ENCODE measurements at regions not wholly inside any gene's neighbourhood (a gene's known extent, or its start where the extent isn't known, plus 50 kb on each side); places are given as distances from the start of the nearest gene placed in this dataset.
"Not testable (repeated sequence)": the region's sequence is repeated elsewhere in the genome, so short reads cannot be mapped to it uniquely, and the experiment has no call there.

GRCh38 chr6:157727629-157728182, 95.3 kb upstream of the SNX9 start:
- Mint-ChIP-seq H3K27me3 (ENCODE audit: low read depth) (no peaks in the 10 kb centered on the region), H3K4me3 (no peak overlapping the region), H3K27ac (no peak overlapping the region), H3K9me3 (peaks cover 18% of the 10 kb centered on the region), H3K36me3 (ENCODE audit: low read depth) (peaks cover 3% of the 10 kb centered on the region), H3K4me1 (ENCODE audit: low read depth) (no peaks in the 10 kb centered on the region)
- intact Hi-C loops (cut with micrococcal nuclease) = no loop called here
- DNase-seq = no peak
- CTCF ChIA-PET = no interaction called here

DNA sequence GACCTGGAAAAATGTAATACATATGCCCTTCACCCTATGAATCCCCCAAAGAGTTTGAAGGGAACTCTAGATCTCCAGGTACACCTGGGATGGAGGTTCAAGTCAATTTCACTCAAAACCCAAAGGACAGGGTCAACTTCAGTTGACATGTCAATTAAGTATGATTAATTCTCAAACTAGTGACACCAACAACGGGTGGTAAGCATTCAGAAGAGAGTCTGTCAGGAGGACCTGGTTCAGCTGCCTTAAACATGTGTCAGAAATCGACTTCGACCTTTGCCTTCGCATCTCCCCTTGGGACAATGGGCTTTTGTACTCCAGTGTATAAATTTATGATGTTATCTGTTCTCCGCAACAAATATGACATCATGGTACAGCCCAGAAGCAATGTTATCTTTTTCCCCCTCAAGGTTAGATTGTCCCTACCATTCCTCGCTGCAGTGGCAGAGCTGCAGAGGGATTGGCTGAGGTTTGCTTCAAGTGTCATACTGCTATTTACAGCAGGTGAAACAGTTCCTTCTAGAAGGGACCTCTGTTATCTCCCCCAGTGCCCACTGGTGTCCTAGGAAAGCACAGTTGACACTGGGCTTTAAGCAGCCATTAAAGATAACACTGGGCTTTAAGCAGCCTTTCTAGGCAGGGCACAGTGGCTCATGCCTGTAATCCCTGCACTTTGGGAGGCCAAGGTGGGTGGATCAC, 94.7 kb upstream of the SNX9 start:
- intact Hi-C loops (cut with micrococcal nuclease) = no loop called here
- Mint-ChIP-seq H3K27ac (no peak overlapping the region), H3K9me3 (peaks cover 18% of the 10 kb centered on the region), H3K36me3 (ENCODE audit: low read depth) (peaks cover 3% of the 10 kb centered on the region), H3K4me3 (no peak overlapping the region), H3K27me3 (ENCODE audit: low read depth) (no peaks in the 10 kb centered on the region), H3K4me1 (ENCODE audit: low read depth) (no peaks in the 10 kb centered on the region)
- no peak for DNase-seq
- CTCF ChIA-PET = no interaction called here

DNA sequence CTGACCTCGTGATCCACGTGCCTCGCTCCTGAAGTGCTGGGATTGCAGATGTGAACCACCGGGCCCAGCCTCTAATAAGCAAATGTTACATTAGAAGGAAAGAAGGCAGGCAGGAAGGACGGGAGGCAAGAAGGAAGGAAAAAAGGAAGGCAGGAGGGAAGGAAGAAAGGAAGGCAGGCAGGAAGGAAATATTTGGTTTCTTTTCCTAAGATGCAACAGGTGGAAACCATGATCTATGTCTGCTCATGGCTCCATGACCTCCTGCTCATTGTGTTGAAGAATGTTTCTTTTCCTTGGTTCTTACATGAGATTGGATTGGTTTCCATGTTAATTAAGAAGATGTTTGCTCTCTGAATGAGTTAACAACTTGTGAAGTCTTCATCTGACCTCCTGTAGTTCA, 91.8 kb upstream of the SNX9 start:
- Mint-ChIP-seq H3K36me3 (ENCODE audit: low read depth) (peaks cover under 1% of the 10 kb centered on the region), H3K27ac (no peak overlapping the region), H3K27me3 (ENCODE audit: low read depth) (no peaks in the 10 kb centered on the region), H3K9me3 (peaks cover under 1% of the 10 kb centered on the region), H3K4me1 (ENCODE audit: low read depth) (no peaks in the 10 kb centered on the region), H3K4me3 (no peak overlapping the region)
- intact Hi-C loops (cut with micrococcal nuclease) = no loop called here
- CTCF ChIA-PET = no interaction called here
- DNase-seq = no peak

GRCh38 chr6:157732007-157732406, 91.0 kb upstream of the SNX9 start:
- no peak for DNase-seq
- CTCF ChIA-PET = interaction anchor here (1.2 kb wide), 1 partner anchor 62 kb away, joined by 3 read pairs; no protein-coding TSS in a partner anchor
- Mint-ChIP-seq H3K4me1 (ENCODE audit: low read depth) (no peaks in the 10 kb centered on the region), H3K27ac (no peak overlapping the region), H3K9me3 (no peaks in the 10 kb centered on the region), H3K27me3 (ENCODE audit: low read depth) (no peaks in the 10 kb centered on the region), H3K4me3 (no peak overlapping the region), H3K36me3 (ENCODE audit: low read depth) (no peaks in the 10 kb centered on the region)
- intact Hi-C loops (cut with micrococcal nuclease) = no loop called here

DNA sequence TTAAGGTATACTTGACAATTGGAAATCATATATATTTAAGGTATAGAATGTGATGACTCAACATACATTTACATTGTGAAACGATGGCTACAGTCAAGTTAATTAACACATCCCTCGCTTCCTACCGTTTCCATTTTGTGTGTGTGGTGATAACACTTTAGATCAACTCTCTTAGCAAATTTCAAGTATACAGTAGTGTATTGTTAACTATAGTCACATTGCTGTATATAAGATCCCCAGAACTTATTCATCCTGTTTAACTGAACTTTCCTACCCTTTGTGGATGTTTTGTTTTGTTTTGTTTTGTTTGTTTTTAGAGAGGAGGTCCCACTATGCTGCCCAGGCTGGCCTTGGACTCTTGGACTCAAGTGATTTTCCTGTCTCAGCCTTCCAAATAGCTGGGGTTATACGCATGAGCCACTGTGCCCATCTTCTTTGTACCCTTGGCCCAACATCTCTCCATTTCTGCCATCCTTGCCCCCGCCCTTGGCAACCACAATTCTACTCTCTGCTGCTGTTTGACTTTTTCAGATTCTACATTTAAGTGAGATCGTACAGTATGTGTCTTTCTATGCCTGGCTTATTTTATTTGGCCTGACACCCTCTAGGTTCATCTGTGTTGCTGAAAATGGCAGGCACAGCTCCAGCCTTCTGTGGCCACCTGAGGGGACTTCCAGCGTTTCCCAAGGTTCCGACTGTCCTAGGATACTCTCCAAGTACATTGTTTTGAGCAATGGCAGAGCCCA, 90.5 kb upstream of the SNX9 start:
- H3K27me3 Mint-ChIP-seq (ENCODE audit: low read depth) = no peaks in the 10 kb centered on the region
- peaks cover under 1% of the 10 kb centered on the region for H3K9me3 Mint-ChIP-seq
- CTCF ChIA-PET = interaction anchor here (0.7 to 1.2 kb wide), 2 partner anchors 62 to 64 kb away, joined by 3 to 5 read pairs; no protein-coding TSS in a partner anchor
- intact Hi-C loops (cut with micrococcal nuclease) = no loop called here
- H3K4me3 Mint-ChIP-seq = no peak overlapping the region
- no peak overlapping the region for H3K27ac Mint-ChIP-seq
- H3K4me1 Mint-ChIP-seq (ENCODE audit: low read depth) = no peaks in the 10 kb centered on the region
- no peak for DNase-seq
- H3K36me3 Mint-ChIP-seq (ENCODE audit: low read depth) = no peaks in the 10 kb centered on the region

DNA sequence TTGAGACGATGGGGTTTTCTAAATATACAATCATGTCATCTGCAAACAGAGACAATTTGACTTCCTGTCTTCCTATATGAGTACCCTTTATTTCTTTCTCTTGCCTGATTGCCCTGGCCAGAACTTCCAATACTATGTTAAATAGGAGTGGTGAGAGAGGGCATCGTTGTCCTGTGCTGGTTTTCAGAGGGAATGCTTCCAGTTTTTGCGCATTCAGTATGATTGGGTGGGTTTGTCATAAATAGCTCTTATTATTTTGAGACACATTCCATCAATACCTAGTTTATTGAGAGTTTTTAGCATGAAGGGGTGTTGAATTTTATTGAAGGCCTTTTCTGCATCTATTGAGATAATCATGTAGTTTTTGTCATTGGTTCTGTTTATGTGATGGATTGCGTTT, 86.5 kb upstream of the SNX9 start:
- H3K36me3 Mint-ChIP-seq (ENCODE audit: low read depth); H3K4me3 Mint-ChIP-seq; intact Hi-C loops (cut with micrococcal nuclease); H3K27ac Mint-ChIP-seq; H3K27me3 Mint-ChIP-seq (ENCODE audit: low read depth); H3K4me1 Mint-ChIP-seq (ENCODE audit: low read depth); DNase-seq: not testable (repeated sequence)
- CTCF ChIA-PET = interaction anchor here (0.6 kb wide), 1 partner anchor 53 kb away, joined by 3 read pairs; no protein-coding TSS in a partner anchor
- H3K9me3 Mint-ChIP-seq = peaks cover 10% of the 10 kb centered on the region

DNA sequence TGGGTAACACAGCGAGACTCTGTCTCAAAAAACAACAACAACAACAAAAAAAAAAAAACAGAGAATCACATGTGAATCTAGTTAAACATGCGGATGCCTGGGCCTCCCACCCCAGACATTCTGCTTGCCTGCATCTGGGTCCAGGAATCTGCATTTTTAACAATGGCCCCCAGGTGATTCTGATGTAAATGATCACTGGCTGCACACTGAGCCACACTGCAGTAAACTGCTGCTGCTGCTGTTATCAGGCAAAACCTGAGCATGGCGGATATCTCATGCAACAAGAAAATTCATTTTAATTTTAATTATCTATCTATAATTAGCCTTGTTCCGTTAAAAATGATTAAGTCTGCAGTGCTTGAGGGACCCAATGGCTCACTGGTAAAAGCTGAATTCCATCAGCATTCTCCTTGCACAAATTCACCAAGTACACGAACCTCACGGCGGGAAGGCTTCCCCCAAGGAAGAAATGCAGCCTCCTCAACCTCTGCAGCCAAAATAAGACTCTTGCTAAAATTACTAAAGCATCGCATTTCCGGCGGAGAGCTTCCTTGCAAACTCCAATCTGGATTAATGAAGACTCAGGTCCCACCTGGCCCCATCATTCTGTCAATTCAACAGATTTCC, 81.6 kb upstream of the SNX9 start:
- no peak overlapping the region for H3K27ac Mint-ChIP-seq
- peaks cover 10% of the 10 kb centered on the region for H3K9me3 Mint-ChIP-seq
- no peak for DNase-seq
- no peaks in the 10 kb centered on the region for H3K27me3 Mint-ChIP-seq (ENCODE audit: low read depth)
- H3K36me3 Mint-ChIP-seq (ENCODE audit: low read depth) = peaks cover 2% of the 10 kb centered on the region
- intact Hi-C loops (cut with micrococcal nuclease) = no loop called here
- CTCF ChIA-PET = no interaction called here
- no peak overlapping the region for H3K4me3 Mint-ChIP-seq
- H3K4me1 Mint-ChIP-seq (ENCODE audit: low read depth) = no peaks in the 10 kb centered on the region

DNA sequence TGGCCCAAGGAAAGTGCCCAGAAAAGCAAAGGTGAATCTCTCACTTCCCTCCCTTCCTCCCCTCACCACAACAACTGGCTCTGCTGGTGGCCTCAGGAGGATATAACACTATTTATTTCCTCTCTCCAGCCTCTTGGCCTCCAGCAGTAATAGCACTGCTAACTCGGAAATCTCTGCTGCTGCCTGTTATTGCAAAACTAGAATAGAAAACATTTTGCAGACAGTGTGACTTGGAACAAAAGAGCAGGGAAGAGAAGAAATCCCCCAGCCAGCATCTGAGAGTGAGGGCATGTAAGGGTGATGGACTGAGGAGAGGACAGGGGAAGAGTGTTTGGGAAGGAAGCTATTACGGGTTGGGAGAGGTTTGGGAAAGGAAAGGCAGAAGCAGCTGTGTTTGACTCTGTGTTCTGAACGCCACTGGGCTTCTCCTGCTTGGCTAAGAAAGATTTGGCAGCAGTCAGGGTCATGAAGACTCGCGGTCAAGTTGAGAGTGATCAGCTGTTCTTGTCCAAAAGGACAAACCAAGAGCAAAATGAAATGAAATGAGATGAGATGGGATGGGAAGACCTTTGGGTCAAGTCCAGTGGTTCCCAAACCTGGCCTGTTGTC, 81.0 kb upstream of the SNX9 start:
- DNase-seq = no peak
- Mint-ChIP-seq H3K27me3 (ENCODE audit: low read depth) (no peaks in the 10 kb centered on the region), H3K4me3 (no peak overlapping the region), H3K4me1 (ENCODE audit: low read depth) (no peaks in the 10 kb centered on the region), H3K27ac (no peak overlapping the region), H3K9me3 (peaks cover 10% of the 10 kb centered on the region), H3K36me3 (ENCODE audit: low read depth) (peaks cover 2% of the 10 kb centered on the region)
- intact Hi-C loops (cut with micrococcal nuclease) = no loop called here
- CTCF ChIA-PET = no interaction called here

DNA sequence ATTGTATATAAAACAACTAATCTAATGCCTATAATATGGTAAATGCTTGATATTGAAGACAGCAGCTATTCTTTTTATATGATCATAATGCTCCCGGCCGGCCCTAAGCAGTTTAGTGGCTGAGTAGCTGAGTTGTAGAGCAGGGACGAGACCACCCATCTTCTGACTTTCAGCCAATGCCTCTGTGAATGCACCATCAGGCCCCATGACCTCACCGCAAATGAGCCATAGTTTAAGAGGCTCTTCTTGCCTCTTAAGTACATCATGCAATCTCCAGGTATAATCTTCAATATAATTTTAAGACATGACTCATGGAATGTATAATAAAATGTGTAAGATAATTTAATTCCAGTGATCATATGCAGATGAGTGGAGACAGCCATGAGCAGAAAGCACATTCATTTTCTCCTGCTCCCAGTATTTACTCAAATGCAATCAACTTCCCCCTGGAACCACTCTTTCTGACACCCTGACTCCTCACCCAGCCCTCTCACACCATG, 78.9 kb upstream of the SNX9 start:
- CTCF ChIA-PET = interaction anchor here (0.6 kb wide), 1 partner anchor 69 kb away, joined by 3 read pairs; no protein-coding TSS in a partner anchor
- H3K27ac Mint-ChIP-seq = no peak overlapping the region

GRCh38 chr6:157746897-157747296, 76.1 kb upstream of the SNX9 start:
- Mint-ChIP-seq H3K27me3 (ENCODE audit: low read depth) (no peaks in the 10 kb centered on the region), H3K4me3 (no peak overlapping the region), H3K9me3 (peaks cover 2% of the 10 kb centered on the region), H3K36me3 (ENCODE audit: low read depth) (no peaks in the 10 kb centered on the region), H3K27ac (no peak overlapping the region), H3K4me1 (ENCODE audit: low read depth) (peaks cover 32% of the 10 kb centered on the region)
- intact Hi-C loops (cut with micrococcal nuclease) = no loop called here
- CTCF ChIA-PET = interaction anchor here (0.9 to 1.1 kb wide), 2 partner anchors 9 to 12 kb away, joined by 3 to 9 read pairs; no protein-coding TSS in a partner anchor
- DNase-seq = no peak

More for the DNA sequence above, 78.9 kb upstream of the SNX9 start:
- intact Hi-C loops (cut with micrococcal nuclease) = no loop called here
- Mint-ChIP-seq H3K9me3 (no peaks in the 10 kb centered on the region), H3K36me3 (ENCODE audit: low read depth) (no peaks in the 10 kb centered on the region), H3K4me1 (ENCODE audit: low read depth) (peaks cover 8% of the 10 kb centered on the region), H3K27me3 (ENCODE audit: low read depth) (no peaks in the 10 kb centered on the region), H3K4me3 (no peak overlapping the region)
- DNase-seq = no peak

DNA sequence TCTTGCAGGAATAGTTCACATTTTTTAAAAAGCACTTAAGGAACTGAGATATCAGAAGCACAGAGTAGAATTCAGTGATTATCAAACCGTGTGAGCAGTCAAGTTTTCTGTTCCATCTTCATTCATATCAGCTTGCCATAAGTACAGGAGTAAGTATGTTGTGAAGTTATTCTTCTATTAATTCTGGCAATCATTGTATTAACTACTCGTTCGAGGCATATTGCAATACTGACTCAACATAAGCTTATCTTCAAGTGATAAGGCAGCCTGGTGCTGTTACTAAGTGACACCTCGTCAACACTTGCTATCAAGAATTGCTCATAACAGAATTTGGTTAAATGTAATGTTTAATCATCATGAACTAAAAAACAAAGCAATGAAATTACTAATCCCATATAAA, 75.7 kb upstream of the SNX9 start:
- Mint-ChIP-seq H3K9me3 (peaks cover 2% of the 10 kb centered on the region), H3K36me3 (ENCODE audit: low read depth) (no peaks in the 10 kb centered on the region), H3K27ac (no peak overlapping the region), H3K4me1 (ENCODE audit: low read depth) (peaks cover 37% of the 10 kb centered on the region), H3K4me3 (no peak overlapping the region), H3K27me3 (ENCODE audit: low read depth) (no peaks in the 10 kb centered on the region)
- intact Hi-C loops (cut with micrococcal nuclease) = no loop called here
- CTCF ChIA-PET = interaction anchor here (0.9 to 1.1 kb wide), 2 partner anchors 8 to 12 kb away, joined by 3 to 9 read pairs; no protein-coding TSS in a partner anchor
- DNase-seq = no peak
